ENCODE measurements at regions not wholly inside any gene's neighbourhood (a gene's known extent, or its start where the extent isn't known, plus 50 kb on each side); places are given as distances from the start of the nearest gene placed in this dataset.
A peak's percentile ranks its signal among the peaks of the same experiment; 100 is the strongest.

DNA sequence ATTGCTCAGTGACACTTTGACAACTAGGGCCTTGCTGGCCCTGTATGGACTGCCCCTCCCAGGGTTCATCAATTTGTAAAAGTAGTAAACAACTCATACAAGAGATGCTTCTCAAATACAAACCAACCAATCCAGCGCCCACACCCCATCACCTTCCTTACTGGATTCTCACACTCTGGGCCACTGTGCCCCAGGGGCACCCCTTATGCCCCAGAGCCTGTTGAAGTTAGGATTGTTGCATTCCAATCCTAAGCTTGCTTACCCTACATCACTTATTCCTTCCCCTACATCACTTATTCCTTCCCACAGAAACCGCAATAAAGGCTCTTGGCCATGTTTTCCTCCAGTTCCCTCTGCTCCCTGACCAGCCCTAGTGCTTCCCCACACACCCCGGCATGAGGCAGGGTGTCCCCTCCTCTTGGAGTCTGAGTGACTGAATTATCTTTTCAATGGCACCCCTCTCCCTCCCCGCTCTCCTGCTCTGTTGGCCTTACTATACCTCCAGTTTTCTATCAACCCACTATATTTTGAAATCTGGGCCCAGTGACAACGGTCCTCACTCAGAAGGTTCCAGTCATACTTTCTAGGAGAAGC is 182.4 kb upstream of the S1PR3 start:
- H3K27me3 ChIP-seq (ENCODE audit: control insufficient read depth, insufficient read depth, low read length) = no peaks in the 10 kb centered on the region
- no peak overlapping the region for H3K27ac ChIP-seq (ENCODE audit: low read depth in 2 of 2, low read length in 2 of 2)
- no peak for FAIRE-seq
- no peaks in the 10 kb centered on the region for H3K36me3 ChIP-seq (ENCODE audit: control insufficient read depth in 2 of 3, insufficient read depth in 3 of 3, low read length in 3 of 3)
- no peak overlapping the region for H3K9ac ChIP-seq (ENCODE audit: low read length in 3 of 3)
- no peaks in the 10 kb centered on the region for H3K9me3 ChIP-seq (ENCODE audit: control insufficient read depth in 2 of 3, insufficient read depth in 1 of 3, low read length in 3 of 3)
- peaks cover 0 to 7% (median 3%) of the 10 kb centered on the region in 3 donors for H3K4me1 ChIP-seq (ENCODE audit: control insufficient read depth in 2 of 3, insufficient read depth in 2 of 3, low read depth in 1 of 3, low read length in 3 of 3)
- no peak for TF ChIP-seq CTCF (IDR thresholded peaks at IDR 0.05; ENCODE audit: borderline replicate concordance, extremely low read depth, insufficient read depth)
- no peak overlapping the region for H3K4me3 ChIP-seq (ENCODE audit: low read length in 3 of 3)
- DNase-seq = no peak
- intact Hi-C loops (cut with DNase I) = no loop called here

GRCh38 chr9:88809355-88810161 is 181.7 kb upstream of the S1PR3 start:
- no peak for TF ChIP-seq CTCF (IDR thresholded peaks at IDR 0.05; ENCODE audit: borderline replicate concordance, extremely low read depth, insufficient read depth)
- FAIRE-seq = no peak
- Histone ChIP-seq H3K4me1 (ENCODE audit: control insufficient read depth in 2 of 3, insufficient read depth in 2 of 3, low read depth in 1 of 3, low read length in 3 of 3) (peaks cover 0 to 7% (median 3%) of the 10 kb centered on the region in 3 donors), H3K9me3 (ENCODE audit: control insufficient read depth in 2 of 3, insufficient read depth in 1 of 3, low read length in 3 of 3) (no peaks in the 10 kb centered on the region), H3K9ac (ENCODE audit: low read length in 3 of 3) (no peak overlapping the region), H3K27ac (ENCODE audit: low read depth in 2 of 2, low read length in 2 of 2) (peak overlapping the region in 1 of 2 donors; percentile 55), H3K4me3 (ENCODE audit: low read length in 3 of 3) (no peak overlapping the region), H3K36me3 (ENCODE audit: control insufficient read depth in 2 of 3, insufficient read depth in 3 of 3, low read length in 3 of 3) (no peaks in the 10 kb centered on the region), H3K27me3 (ENCODE audit: control insufficient read depth, insufficient read depth, low read length) (no peaks in the 10 kb centered on the region)
- peak in 4 of 5 donors; percentile 49 to 96 (median 83) for DNase-seq
- intact Hi-C loops (cut with DNase I) = no loop called here

DNA sequence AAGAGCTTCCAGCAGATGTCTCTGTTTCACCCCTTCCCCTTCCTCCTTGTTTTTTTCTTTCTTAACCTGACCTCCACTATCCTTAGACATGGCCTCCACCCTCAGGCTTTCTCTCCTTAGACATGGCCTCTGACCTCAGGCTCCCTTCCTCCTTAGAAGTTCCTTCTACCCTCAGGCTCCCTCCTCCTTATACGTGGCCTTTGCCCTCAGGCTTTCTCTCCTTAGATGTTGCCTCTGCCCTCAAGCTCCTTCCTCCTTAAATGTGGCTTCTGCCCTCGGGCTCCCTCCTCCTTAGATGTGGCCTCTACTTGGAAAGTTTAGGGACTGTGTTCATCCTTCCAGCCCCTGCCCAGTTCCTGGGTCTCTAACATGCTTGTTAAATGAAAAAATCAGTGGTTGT is 180.4 kb upstream of the S1PR3 start:
- DNase-seq (no peak), FAIRE-seq (no peak)
- Histone ChIP-seq H3K4me3 (ENCODE audit: low read length in 3 of 3) (no peak overlapping the region), H3K4me1 (ENCODE audit: control insufficient read depth in 2 of 3, insufficient read depth in 2 of 3, low read depth in 1 of 3, low read length in 3 of 3) (peaks cover 0 to 7% (median 3%) of the 10 kb centered on the region in 3 donors), H3K9ac (ENCODE audit: low read length in 3 of 3) (no peak overlapping the region), H3K36me3 (ENCODE audit: control insufficient read depth in 2 of 3, insufficient read depth in 3 of 3, low read length in 3 of 3) (no peaks in the 10 kb centered on the region), H3K27ac (ENCODE audit: low read depth in 2 of 2, low read length in 2 of 2) (no peak overlapping the region), H3K27me3 (ENCODE audit: control insufficient read depth, insufficient read depth, low read length) (no peaks in the 10 kb centered on the region), H3K9me3 (ENCODE audit: control insufficient read depth in 2 of 3, insufficient read depth in 1 of 3, low read length in 3 of 3) (no peaks in the 10 kb centered on the region)
- no peak for TF ChIP-seq CTCF (IDR thresholded peaks at IDR 0.05; ENCODE audit: borderline replicate concordance, extremely low read depth, insufficient read depth)
- intact Hi-C loops (cut with DNase I) = no loop called here
